ENCODE measurements at regions not wholly inside any gene's neighbourhood (a gene's known extent, or its start where the extent isn't known, plus 50 kb on each side); places are given as distances from the start of the nearest gene placed in this dataset.

DNA sequence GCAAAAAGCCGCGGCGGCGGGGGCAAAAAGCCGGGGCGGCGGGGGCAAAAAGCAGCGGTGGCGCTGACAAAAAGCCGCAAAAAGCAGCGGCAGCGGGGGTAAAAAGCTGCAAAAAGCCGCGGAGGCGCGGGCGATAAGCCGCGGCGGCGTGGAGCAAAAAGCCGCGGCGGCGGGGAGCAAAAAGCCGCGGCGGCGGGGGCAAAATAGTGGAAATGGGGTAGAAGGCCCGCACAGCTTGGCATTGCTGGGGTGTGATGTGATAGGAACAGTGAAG, 450.1 kb downstream of the ANKRD30B start:
- TF ChIP-seq, protein P1, sequence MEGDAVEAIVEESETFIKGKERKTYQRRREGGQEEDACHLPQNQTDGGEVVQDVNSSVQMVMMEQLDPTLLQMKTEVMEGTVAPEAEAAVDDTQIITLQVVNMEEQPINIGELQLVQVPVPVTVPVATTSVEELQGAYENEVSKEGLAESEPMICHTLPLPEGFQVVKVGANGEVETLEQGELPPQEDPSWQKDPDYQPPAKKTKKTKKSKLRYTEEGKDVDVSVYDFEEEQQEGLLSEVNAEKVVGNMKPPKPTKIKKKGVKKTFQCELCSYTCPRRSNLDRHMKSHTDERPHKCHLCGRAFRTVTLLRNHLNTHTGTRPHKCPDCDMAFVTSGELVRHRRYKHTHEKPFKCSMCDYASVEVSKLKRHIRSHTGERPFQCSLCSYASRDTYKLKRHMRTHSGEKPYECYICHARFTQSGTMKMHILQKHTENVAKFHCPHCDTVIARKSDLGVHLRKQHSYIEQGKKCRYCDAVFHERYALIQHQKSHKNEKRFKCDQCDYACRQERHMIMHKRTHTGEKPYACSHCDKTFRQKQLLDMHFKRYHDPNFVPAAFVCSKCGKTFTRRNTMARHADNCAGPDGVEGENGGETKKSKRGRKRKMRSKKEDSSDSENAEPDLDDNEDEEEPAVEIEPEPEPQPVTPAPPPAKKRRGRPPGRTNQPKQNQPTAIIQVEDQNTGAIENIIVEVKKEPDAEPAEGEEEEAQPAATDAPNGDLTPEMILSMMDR (IDR thresholded peaks at IDR 0.05), result no peak
- TF ChIP-seq POLR2A (IDR thresholded peaks at IDR 0.05), result no peak
- no peak for TF ChIP-seq EP300 (IDR thresholded peaks at IDR 0.05)

All from tibial nerve (tissue), 4 donors.